ENCODE measurements at regions not wholly inside any gene's neighbourhood (a gene's known extent, or its start where the extent isn't known, plus 50 kb on each side); places are given as distances from the start of the nearest gene placed in this dataset.

DNA sequence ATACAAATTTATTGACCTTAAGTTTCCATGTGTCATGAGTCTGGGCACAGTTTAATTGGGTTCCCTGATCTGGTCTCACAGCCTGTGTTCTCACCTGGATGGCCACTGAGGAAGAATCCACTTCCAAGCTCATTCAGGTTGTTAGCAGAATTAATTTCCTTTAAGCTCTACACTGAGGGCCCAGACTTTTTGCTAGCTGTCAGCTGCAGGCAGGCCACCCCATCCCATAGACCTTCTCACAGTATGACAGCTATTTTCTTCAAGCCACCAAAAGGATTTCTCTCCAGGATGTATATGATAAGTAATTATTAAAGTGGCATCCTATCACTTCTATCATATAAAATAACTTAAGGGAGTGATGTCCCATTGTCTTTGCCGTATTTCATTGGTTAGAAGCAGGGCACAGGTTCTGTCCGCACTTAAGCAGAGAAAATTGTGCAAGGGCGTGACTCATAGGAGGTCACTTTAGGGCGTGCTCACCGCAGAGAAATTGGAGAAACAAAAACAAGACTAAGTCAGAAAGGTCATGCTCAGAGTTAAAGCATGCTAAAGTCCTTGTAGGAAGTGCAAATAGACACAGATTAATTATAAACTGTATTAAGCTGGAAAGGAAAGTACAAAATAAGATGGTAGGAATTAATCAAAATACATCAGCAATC, 109.9 kb downstream of the AHR start (continued):
- TF ChIP-seq, protein P1, sequence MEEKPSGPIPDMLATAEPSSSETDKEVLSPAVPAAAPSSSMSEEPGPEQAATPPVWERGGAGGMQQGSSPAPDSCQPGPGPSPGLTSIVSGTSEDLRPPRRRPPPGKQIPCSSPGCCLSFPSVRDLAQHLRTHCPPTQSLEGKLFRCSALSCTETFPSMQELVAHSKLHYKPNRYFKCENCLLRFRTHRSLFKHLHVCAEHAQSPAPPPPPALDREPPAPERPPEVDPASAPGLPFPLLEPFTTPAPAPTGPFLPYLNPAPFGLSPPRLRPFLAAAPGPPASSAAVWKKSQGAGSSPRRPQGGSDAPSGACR (CRISPR knock-in tag; IDR thresholded peaks at IDR 0.05): no peak
- TF ChIP-seq ZNF563 (CRISPR knock-in tag; IDR thresholded peaks at IDR 0.05) (no peak), CEBPB (IDR thresholded peaks at IDR 0.05; ENCODE audit: borderline replicate concordance, low read depth, low read length) (peak; percentile 96), ZFAT (CRISPR knock-in tag; conservative IDR thresholded peaks at IDR 0.05) (no peak), ZNF577 (CRISPR knock-in tag; IDR thresholded peaks at IDR 0.05; ENCODE audit: borderline replicate concordance, low read depth) (no peak), ARNT2 (CRISPR knock-in tag; IDR thresholded peaks at IDR 0.05; ENCODE audit: low read depth) (no peak), ZNF460 (CRISPR knock-in tag; IDR thresholded peaks at IDR 0.05; ENCODE audit: borderline replicate concordance) (no peak), GABPB1 (CRISPR knock-in tag; IDR thresholded peaks at IDR 0.05) (peak; percentile 34; the same call in 1 of the 2 replicates), SATB2 (CRISPR knock-in tag; IDR thresholded peaks at IDR 0.05) (no peak), ZNF749 (CRISPR knock-in tag; IDR thresholded peaks at IDR 0.05; ENCODE audit: borderline replicate concordance) (no peak), ARHGAP35 (CRISPR knock-in tag; IDR thresholded peaks at IDR 0.05; ENCODE audit: borderline replicate concordance) (no peak), MXD4 (CRISPR knock-in tag; IDR thresholded peaks at IDR 0.05) (0 out of 2 replicates have a peak, but pooled peaks have one; percentile 61), ZBTB14 (CRISPR knock-in tag; IDR thresholded peaks at IDR 0.05) (no peak), ZNF768 (CRISPR knock-in tag; IDR thresholded peaks at IDR 0.05) (no peak), BORCS8-MEF2B (CRISPR knock-in tag; IDR thresholded peaks at IDR 0.05) (no peak), CCDC6 (CRISPR knock-in tag; IDR thresholded peaks at IDR 0.05) (no peak), ZNF329 (CRISPR knock-in tag; IDR thresholded peaks at IDR 0.05; ENCODE audit: low read depth) (no peak), ZNF136 (CRISPR knock-in tag; IDR thresholded peaks at IDR 0.05; ENCODE audit: low read depth) (no peak), NONO (IDR thresholded peaks at IDR 0.05) (no peak), NONO (CRISPR knock-in tag; conservative IDR thresholded peaks at IDR 0.05) (no peak), ZNF761 (CRISPR knock-in tag; conservative IDR thresholded peaks at IDR 0.05) (no peak), LCORL (IDR thresholded peaks at IDR 0.05) (0 out of 2 replicates have a peak, but pooled peaks have one; percentile 24), LCORL (CRISPR knock-in tag; IDR thresholded peaks at IDR 0.05) (0 out of 2 replicates have a peak, but pooled peaks have one; percentile 5), CHCHD3 (CRISPR knock-in tag; IDR thresholded peaks at IDR 0.05) (no peak), ETV6 (CRISPR knock-in tag; conservative IDR thresholded peaks at IDR 0.05) (no peak), ZNF234 (CRISPR knock-in tag; conservative IDR thresholded peaks at IDR 0.05) (no peak), ZFP90 (CRISPR knock-in tag; IDR thresholded peaks at IDR 0.05; ENCODE audit: borderline replicate concordance) (no peak), NCOA2 (CRISPR knock-in tag; IDR thresholded peaks at IDR 0.05) (peak; percentile 84)

Data from HepG2 (cell line).